Smooth muscle cell (in vitro differentiated cells): ENCODE measurements at regions not wholly inside any gene's neighbourhood (a gene's known extent, or its start where the extent isn't known, plus 50 kb on each side); places are given as distances from the start of the nearest gene placed in this dataset.
A peak's percentile ranks its signal among the peaks of the same experiment; 100 is the strongest.

ENCODE experiments used
- DNase-seq: peaks from one replicate; lab custom pipeline; 2025; ENCODE audit not compliant: unreplicated experiment; lab: John Stamatoyannopoulos, UW
- H2AFZ ChIP-seq: fragments of 200-600 bp; sonication (generic); 2 replicates; pipeline ENCODE4 v1.6.0; 2016; ENCODE audit warnings: antibody characterized with exemption, low read depth, mild to moderate bottlenecking
- H3F3A ChIP-seq: fragments of 200-600 bp; sonication (generic); 2 replicates; pipeline ENCODE4 v1.6.0; 2017; ENCODE audit warnings: antibody characterized with exemption, low read depth
- H3K27ac ChIP-seq: fragments of 200-600 bp; sonication (generic); 2 replicates; pipeline ENCODE4 v1.5.1; 2016; ENCODE audit warnings: low read depth, mild to moderate bottlenecking
- H3K27me3 ChIP-seq: fragments of 200-600 bp; sonication (generic); 2 replicates; pipeline ENCODE4 v1.6.1; 2016; ENCODE audit warnings: low read depth, mild to moderate bottlenecking
- H3K36me3 ChIP-seq: fragments of 200-600 bp; sonication (generic); 2 replicates; pipeline ENCODE4 v1.5.1; 2016; ENCODE audit warnings: low read depth
- H3K4me1 ChIP-seq: fragments of 200-600 bp; sonication (generic); 2 replicates; pipeline ENCODE4 v1.5.1; 2016; ENCODE audit warnings: low read depth
- H3K4me2 ChIP-seq: fragments of 200-600 bp; sonication (generic); 2 replicates; pipeline ENCODE4 v1.6.0; 2016; ENCODE audit warnings: mild to moderate bottlenecking
- H3K4me3 ChIP-seq: fragments of 200-600 bp; sonication (generic); 2 replicates; pipeline ENCODE4 v1.5.1; 2016; ENCODE audit warnings: mild to moderate bottlenecking
- H3K79me2 ChIP-seq: fragments of 200-600 bp; sonication (generic); 2 replicates; pipeline ENCODE4 v1.6.0; 2016; ENCODE audit warnings: low read depth, mild to moderate bottlenecking
- H3K9ac ChIP-seq: fragments of 200-600 bp; sonication (generic); 2 replicates; pipeline ENCODE4 v1.6.0; 2016; ENCODE audit warnings: low read depth
- H3K9me3 ChIP-seq: fragments of 200-600 bp; sonication (generic); replicated peaks from 2 replicates; pipeline ENCODE4 v1.5.1; 2016; ENCODE audit warnings: low read depth
- H4K20me1 ChIP-seq: fragments of 200-600 bp; sonication (generic); 2 replicates; pipeline ENCODE4 v1.6.0; 2016; ENCODE audit warnings: low read depth
- WGBS: methylation state at CpG from one replicate; pipeline ENCODE4 v1.1.7; 2016; ENCODE audit warnings: low lambda C conversion rate; 5-methylcytosine and 5-hydroxymethylcytosine counted together
- TF ChIP-seq, protein P1 (sequence below): fragments of 200-600 bp; sonication (generic); IDR thresholded peaks from 2 replicates; pipeline ENCODE4 v1.5.1; 2017; ENCODE audit warnings: borderline replicate concordance, mild to moderate bottlenecking, antibody characterized with exemption; ENCODE audit not compliant: insufficient read depth, poor library complexity, severe bottlenecking

DNA sequence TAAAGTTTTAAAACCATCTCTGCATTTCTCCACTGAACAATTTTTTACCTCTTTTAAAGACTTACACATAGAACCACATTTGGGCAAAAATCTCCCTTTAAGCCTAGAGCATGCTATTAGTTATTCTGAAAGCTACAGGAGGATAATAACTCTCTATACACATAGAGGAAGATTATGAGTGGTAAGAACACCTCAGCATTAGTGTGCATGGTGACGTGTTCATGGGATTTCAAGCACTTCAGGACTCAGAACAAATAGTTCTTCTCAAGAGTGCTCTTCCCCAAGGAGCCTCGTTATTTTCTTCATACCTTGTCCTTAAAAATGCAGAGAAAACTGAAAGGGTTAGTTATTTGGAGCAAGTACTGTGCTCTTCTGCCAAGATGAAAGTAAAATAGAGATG is 256.9 kb upstream of the TUSC1 start:
- Histone ChIP-seq H3F3A (no peaks in the 10 kb centered on the region), H3K27ac (no peak overlapping the region), H3K4me3 (no peak overlapping the region), H3K4me1 (no peaks in the 10 kb centered on the region), H3K79me2 (no peaks in the 10 kb centered on the region), H2AFZ (peak overlapping the region; percentile 36), H3K4me2 (no peak overlapping the region), H4K20me1 (no peaks in the 10 kb centered on the region), H3K27me3 (no peaks in the 10 kb centered on the region), H3K9ac (no peak overlapping the region), H3K9me3 (no peaks in the 10 kb centered on the region), H3K36me3 (no peaks in the 10 kb centered on the region)
- no peak for DNase-seq
- TF ChIP-seq, protein P1, sequence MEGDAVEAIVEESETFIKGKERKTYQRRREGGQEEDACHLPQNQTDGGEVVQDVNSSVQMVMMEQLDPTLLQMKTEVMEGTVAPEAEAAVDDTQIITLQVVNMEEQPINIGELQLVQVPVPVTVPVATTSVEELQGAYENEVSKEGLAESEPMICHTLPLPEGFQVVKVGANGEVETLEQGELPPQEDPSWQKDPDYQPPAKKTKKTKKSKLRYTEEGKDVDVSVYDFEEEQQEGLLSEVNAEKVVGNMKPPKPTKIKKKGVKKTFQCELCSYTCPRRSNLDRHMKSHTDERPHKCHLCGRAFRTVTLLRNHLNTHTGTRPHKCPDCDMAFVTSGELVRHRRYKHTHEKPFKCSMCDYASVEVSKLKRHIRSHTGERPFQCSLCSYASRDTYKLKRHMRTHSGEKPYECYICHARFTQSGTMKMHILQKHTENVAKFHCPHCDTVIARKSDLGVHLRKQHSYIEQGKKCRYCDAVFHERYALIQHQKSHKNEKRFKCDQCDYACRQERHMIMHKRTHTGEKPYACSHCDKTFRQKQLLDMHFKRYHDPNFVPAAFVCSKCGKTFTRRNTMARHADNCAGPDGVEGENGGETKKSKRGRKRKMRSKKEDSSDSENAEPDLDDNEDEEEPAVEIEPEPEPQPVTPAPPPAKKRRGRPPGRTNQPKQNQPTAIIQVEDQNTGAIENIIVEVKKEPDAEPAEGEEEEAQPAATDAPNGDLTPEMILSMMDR: no peak
- 88% methylated on average over 2 of the region's 2 CpGs for WGBS

DNA sequence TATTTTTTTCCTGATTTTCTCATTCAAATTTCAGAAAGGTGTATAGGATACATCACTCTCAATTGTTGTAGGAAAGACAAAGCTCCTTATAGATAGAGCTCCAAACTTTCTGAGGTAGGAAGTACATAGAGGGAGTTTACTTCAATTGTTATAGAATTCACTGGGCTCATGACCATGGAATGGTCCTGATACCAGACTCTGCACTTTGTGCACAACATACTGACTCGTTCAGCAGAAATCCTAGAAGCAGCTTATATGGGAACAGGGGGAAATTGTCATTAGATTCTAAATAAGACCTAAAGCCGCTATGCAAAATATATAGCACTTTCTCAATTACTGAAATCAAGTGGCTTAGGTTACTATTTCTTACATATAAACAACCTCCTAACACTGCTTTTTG is 240.5 kb upstream of the TUSC1 start:
- no peaks in the 10 kb centered on the region for H3K27me3 ChIP-seq
- H3K4me2 ChIP-seq: no peak overlapping the region
- WGBS: 87% methylated on average over 2 of the region's 2 CpGs
- TF ChIP-seq, protein P1: no peak
- H3K4me1 ChIP-seq: no peaks in the 10 kb centered on the region
- H3K9ac ChIP-seq: no peak overlapping the region
- DNase-seq: no peak
- H3F3A ChIP-seq: no peaks in the 10 kb centered on the region
- no peak overlapping the region for H3K4me3 ChIP-seq
- no peaks in the 10 kb centered on the region for H3K9me3 ChIP-seq
- no peaks in the 10 kb centered on the region for H3K36me3 ChIP-seq
- no peak overlapping the region for H3K27ac ChIP-seq
- no peak overlapping the region for H2AFZ ChIP-seq
- H3K79me2 ChIP-seq: no peaks in the 10 kb centered on the region
- no peaks in the 10 kb centered on the region for H4K20me1 ChIP-seq

DNA sequence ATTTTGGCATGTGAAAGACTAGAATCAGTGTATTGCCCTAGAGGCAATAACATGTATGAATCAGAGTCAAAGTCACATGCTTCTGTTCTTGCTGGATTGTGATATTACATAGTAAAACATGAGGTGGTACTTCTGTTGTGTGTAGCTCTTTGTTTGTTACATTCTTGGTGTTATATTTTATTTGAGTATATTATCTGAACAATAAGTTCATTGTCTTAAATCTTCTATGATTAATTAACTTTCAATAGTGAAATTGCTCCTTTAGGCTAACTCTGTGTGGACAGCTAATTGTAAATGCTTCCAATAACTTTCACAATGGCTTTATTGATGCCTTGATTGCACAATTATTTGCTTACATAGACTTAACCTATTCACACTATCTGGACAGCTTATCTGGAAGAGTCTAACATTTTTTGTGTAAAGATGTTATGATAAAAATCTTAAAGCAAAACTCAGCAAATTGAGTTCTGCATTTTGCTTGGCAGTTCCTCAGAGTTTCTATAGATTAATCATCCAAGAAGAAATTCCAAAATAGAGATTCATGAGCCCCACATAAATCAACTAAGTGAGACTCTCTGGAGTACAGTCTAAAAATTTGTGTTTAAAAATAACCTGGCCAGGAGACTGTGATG is 239.6 kb upstream of the TUSC1 start:
- no peak for DNase-seq
- H4K20me1 ChIP-seq: no peaks in the 10 kb centered on the region
- no peak overlapping the region for H3K27ac ChIP-seq
- H3K4me2 ChIP-seq: no peak overlapping the region
- H3K36me3 ChIP-seq: no peaks in the 10 kb centered on the region
- H3K9ac ChIP-seq: no peak overlapping the region
- TF ChIP-seq, protein P1: no peak
- H2AFZ ChIP-seq: no peak overlapping the region
- H3K27me3 ChIP-seq: no peaks in the 10 kb centered on the region
- no peaks in the 10 kb centered on the region for H3F3A ChIP-seq
- no peak overlapping the region for H3K4me3 ChIP-seq
- H3K4me1 ChIP-seq: no peaks in the 10 kb centered on the region
- no peaks in the 10 kb centered on the region for H3K9me3 ChIP-seq
- H3K79me2 ChIP-seq: no peaks in the 10 kb centered on the region

DNA sequence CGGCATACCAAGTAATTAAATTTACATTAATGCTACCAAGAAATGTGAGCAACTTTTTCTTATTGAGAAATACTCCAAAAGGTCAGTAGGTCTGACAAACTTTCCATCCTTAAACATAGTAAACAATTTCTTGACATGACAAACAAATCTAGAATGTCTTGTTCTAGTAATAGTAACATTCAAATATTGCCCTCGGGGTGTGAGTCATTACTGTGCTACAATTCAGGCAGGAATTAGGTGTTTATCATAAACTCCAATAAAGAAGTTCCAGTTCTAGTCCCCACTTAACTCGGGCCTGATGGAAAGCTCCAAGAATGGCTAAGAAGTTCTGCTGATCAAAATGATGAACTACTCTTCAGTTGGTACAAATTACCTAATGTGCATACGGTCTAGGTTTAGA is 235.6 kb upstream of the TUSC1 start:
- Histone ChIP-seq H3K4me3 (no peak overlapping the region), H4K20me1 (no peaks in the 10 kb centered on the region), H3K9ac (no peak overlapping the region), H3K79me2 (no peaks in the 10 kb centered on the region), H3K9me3 (no peaks in the 10 kb centered on the region), H3K4me2 (no peak overlapping the region), H2AFZ (no peak overlapping the region), H3K27me3 (no peaks in the 10 kb centered on the region), H3F3A (no peaks in the 10 kb centered on the region), H3K27ac (no peak overlapping the region), H3K36me3 (no peaks in the 10 kb centered on the region), H3K4me1 (no peaks in the 10 kb centered on the region)
- WGBS: 85% methylated on average over 4 of the region's 4 CpGs
- DNase-seq: no peak
- TF ChIP-seq, protein P1: no peak
